ENCODE measurements at regions not wholly inside any gene's neighbourhood (a gene's known extent, or its start where the extent isn't known, plus 50 kb on each side); places are given as distances from the start of the nearest gene placed in this dataset.
"Not testable (repeated sequence)": the region's sequence is repeated elsewhere in the genome, so short reads cannot be mapped to it uniquely, and the experiment has no call there.

- H3K27me3 ChIP-seq (replicated peaks); H3K27ac ChIP-seq; H3K36me3 ChIP-seq; H3K9me3 ChIP-seq (replicated peaks); H3K4me1 ChIP-seq (replicated peaks); DNase-seq (ENCODE audit: low read depth in 1 of 2, low spot score in 2 of 2); H3K4me3 ChIP-seq: not testable (repeated sequence)
Observed at GRCh38 chr21:9943639-9944038, 577.7 kb upstream of the TPTE start.

GRCh38 chr21:9946057-9946456 is 575.3 kb upstream of the TPTE start:
- H3K4me1 ChIP-seq (replicated peaks); H3K27ac ChIP-seq; H3K4me3 ChIP-seq; H3K36me3 ChIP-seq; DNase-seq (ENCODE audit: low read depth in 1 of 2, low spot score in 2 of 2); H3K27me3 ChIP-seq (replicated peaks); H3K9me3 ChIP-seq (replicated peaks): not testable (repeated sequence)

DNA sequence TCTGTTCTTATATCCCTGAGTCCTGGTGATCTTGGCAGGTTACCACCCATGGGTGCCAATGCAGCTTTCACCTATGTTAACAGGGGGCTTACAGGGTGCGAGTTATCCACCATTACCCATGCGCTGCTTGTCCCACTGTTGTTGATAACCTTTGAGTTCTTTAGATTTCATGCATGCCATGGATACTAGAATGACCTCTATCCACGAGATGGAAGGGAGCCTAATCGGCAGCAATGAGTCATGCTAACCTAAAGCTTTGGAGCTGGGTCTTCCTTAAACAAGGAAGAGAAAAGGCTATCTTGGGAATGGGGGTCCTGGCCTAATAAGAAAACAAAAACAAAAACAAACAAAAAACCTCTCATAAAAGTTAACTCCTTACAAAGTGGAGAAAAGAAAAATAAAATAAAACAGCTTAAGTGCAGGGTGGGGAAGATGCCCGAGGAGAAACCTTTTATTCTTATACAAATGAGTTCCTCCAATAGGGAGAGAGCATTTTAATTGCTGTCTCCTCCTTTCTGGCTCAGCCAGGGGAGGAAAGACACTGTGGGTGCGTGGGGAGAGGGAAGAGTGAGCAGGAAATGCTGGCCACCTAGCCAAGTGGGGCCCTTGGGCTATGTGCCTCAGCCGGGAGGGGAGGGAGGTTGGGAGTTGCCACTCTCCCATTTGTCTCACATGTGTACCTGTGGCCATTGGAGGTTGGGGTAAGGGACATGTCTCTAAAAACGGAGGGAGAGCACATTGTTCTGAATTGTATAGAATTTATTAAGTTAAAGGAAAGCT is 571.7 kb upstream of the TPTE start:
- not testable (repeated sequence) for H3K4me3 ChIP-seq; H3K36me3 ChIP-seq; H3K4me1 ChIP-seq (replicated peaks); H3K27me3 ChIP-seq (replicated peaks); H3K27ac ChIP-seq; H3K9me3 ChIP-seq (replicated peaks); DNase-seq (ENCODE audit: low read depth in 1 of 2, low spot score in 2 of 2)

DNA sequence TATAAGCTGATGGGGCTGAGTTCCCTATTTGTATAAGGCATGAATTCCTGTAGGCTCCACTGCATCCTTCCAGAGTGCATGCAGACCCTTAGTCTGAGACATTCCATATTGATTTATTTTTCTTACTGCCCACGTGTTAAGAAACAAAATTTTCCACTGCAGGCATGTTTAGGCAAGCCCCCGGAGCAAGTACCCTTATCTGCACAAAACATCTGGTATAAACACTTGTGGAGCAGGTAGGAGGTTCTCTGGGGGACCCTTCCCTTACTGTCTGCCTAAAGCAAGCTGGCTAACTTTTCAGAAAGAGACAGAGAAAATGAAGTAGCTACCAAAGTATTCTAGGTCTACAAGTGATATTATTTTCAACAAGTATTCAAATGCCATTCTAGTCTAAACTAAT is 571.0 kb upstream of the TPTE start:
- DNase-seq (ENCODE audit: low read depth in 1 of 2, low spot score in 2 of 2); H3K36me3 ChIP-seq; H3K9me3 ChIP-seq (replicated peaks); H3K4me1 ChIP-seq (replicated peaks); H3K4me3 ChIP-seq; H3K27me3 ChIP-seq (replicated peaks); H3K27ac ChIP-seq: not testable (repeated sequence)

GRCh38 chr21:9958791-9959190 is 562.6 kb upstream of the TPTE start:
- not testable (repeated sequence) for H3K27me3 ChIP-seq (replicated peaks); DNase-seq (ENCODE audit: low read depth in 1 of 2, low spot score in 2 of 2)

DNA sequence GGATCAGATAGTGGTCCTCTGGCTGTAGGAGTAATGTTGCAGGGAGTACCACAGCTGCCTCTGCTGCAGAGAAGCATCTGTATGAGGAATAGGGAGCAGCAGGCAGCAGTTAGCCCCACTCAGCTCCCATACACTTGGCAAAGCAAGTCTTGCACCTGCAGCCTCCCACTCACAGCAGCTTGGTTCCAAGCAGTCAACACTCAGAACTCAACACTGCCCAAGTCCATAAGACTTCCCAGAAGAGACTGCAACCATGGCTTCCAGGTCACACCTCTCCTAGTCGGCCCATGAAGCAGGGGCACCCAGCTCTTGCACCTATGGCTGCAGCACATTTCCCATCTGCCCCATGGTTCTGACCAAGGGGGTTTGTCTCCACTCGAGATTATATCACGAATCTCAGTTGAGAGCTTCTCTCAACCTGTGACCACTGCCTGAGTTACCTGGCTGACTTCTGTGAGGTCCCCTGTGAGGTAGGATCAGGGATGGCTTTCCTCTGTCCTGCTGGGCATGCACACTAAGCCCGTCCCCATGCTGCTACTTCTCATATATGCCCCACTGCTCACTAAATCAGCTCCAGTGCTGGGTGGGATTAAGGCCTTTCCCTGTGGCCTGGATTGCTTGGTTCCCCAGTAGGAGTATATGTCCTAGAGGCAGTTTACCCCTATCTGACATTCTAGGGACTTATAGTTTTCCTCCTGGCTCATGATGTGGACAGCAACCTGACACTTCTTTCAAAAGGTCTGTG is 562.0 kb upstream of the TPTE start:
- H3K27ac ChIP-seq; H3K27me3 ChIP-seq (replicated peaks); H3K4me3 ChIP-seq; H3K9me3 ChIP-seq (replicated peaks); DNase-seq (ENCODE audit: low read depth in 1 of 2, low spot score in 2 of 2); H3K36me3 ChIP-seq; H3K4me1 ChIP-seq (replicated peaks): not testable (repeated sequence)

More at GRCh38 chr21:9958791-9959190, 562.6 kb upstream of the TPTE start:
- H3K27ac ChIP-seq; H3K4me1 ChIP-seq (replicated peaks); H3K9me3 ChIP-seq (replicated peaks); H3K4me3 ChIP-seq; H3K36me3 ChIP-seq: not testable (repeated sequence)

- not testable (repeated sequence) for H3K36me3 ChIP-seq; H3K4me3 ChIP-seq; H3K4me1 ChIP-seq (replicated peaks); H3K27ac ChIP-seq; H3K27me3 ChIP-seq (replicated peaks); DNase-seq (ENCODE audit: low read depth in 1 of 2, low spot score in 2 of 2); H3K9me3 ChIP-seq (replicated peaks)
Observed at GRCh38 chr21:9969399-9969798, 552.0 kb upstream of the TPTE start.

- not testable (repeated sequence) for H3K4me3 ChIP-seq; DNase-seq (ENCODE audit: low read depth in 1 of 2, low spot score in 2 of 2); H3K36me3 ChIP-seq; H3K9me3 ChIP-seq (replicated peaks); H3K27ac ChIP-seq; H3K27me3 ChIP-seq (replicated peaks); H3K4me1 ChIP-seq (replicated peaks)
Observed at GRCh38 chr21:9972018-9972417, 549.4 kb upstream of the TPTE start.

DNA sequence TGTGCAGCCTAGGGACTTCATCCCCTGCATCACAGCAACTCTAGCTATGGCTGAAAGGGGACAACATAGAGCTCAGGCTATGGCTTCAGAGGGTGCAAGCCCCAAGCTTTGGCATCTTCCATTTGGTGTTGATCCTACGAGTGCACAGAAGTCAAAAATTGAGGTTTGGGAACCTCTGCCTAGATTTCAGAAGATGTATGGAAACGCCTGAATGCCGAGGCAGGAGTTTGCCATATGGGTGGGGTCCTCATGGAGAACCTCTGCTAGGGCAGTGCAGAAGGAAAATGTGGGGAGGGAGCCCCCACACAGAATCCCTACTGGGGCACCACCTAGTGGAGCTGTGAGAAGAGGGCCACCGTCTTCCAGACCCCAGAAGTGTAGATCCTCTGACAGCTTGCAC is 543.0 kb upstream of the TPTE start:
- not testable (repeated sequence) for H3K4me1 ChIP-seq (replicated peaks); DNase-seq (ENCODE audit: low read depth in 1 of 2, low spot score in 2 of 2); H3K9me3 ChIP-seq (replicated peaks); H3K27ac ChIP-seq; H3K27me3 ChIP-seq (replicated peaks); H3K4me3 ChIP-seq; H3K36me3 ChIP-seq

DNA sequence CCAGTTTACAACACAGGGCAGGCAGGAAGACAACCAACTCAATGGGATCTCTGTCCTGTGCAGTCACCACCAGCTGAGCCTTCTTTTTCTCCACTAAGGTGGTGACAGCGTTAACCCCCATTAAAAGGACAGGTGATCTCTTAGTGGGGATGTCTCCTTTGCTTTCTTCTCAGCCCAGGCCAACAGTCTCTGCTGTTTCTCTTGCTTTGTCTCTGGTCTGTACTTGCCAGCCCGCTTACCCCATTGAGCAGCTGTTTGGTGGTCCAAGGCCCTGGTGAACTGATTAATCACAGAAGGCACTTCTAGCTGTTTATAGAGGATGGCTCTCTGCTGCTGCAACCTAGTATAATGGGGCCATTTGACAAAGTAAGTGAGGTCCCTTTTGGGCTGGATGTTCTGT is 523.9 kb upstream of the TPTE start:
- not testable (repeated sequence) for H3K4me3 ChIP-seq; H3K27me3 ChIP-seq (replicated peaks)

GRCh38 chr21:10002762-10003313 is 518.5 kb upstream of the TPTE start:
- not testable (repeated sequence) for H3K27ac ChIP-seq; H3K4me3 ChIP-seq; H3K9me3 ChIP-seq (replicated peaks); H3K27me3 ChIP-seq (replicated peaks); DNase-seq (ENCODE audit: low read depth in 1 of 2, low spot score in 2 of 2); H3K36me3 ChIP-seq; H3K4me1 ChIP-seq (replicated peaks)

More for the DNA sequence above, 523.9 kb upstream of the TPTE start:
- not testable (repeated sequence) for H3K27ac ChIP-seq; DNase-seq (ENCODE audit: low read depth in 1 of 2, low spot score in 2 of 2); H3K9me3 ChIP-seq (replicated peaks); H3K4me1 ChIP-seq (replicated peaks); H3K36me3 ChIP-seq

DNA sequence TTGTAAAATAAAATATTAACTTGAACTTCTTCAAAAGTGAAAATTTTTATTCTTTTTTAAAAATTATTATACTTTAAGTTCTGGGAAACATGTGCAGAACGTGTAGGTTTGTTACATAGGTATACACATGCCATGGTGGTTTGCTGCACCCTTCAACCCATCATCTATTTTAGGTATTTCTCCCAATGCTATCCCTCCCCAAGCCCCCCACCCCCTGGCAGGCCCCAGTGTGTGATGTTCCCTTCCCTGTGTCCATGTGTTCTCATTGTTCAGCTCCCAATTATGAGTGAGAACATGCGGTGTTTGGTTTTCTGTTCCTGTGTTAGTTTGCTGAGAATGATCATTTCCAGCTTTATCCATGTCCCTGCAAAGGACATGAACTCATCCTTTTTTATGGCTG is 515.6 kb upstream of the TPTE start:
- not testable (repeated sequence) for H3K36me3 ChIP-seq; H3K27ac ChIP-seq; H3K4me3 ChIP-seq; DNase-seq (ENCODE audit: low read depth in 1 of 2, low spot score in 2 of 2); H3K9me3 ChIP-seq (replicated peaks); H3K27me3 ChIP-seq (replicated peaks); H3K4me1 ChIP-seq (replicated peaks)

DNA sequence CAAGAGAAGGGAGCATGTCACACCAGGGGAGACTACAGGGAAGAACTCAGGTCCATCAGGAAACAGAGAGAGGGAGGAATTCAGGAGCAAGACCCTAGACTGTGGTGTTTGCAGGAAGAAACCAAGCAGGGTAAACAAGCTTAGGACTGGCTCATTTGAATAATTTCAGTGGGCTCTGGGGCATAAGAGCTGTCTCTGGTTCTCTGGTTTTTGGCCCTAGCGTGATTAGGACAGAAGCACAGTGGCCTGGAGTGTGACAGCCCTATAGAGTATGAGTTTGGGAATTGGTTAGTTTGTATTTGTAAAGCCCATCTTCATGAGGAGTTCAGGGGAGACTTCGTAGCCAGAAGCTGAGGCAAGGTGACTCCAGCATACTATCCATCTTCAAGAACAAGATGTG is 504.4 kb upstream of the TPTE start:
- H3K27me3 ChIP-seq (replicated peaks); H3K27ac ChIP-seq; H3K4me1 ChIP-seq (replicated peaks): not testable (repeated sequence)

DNA sequence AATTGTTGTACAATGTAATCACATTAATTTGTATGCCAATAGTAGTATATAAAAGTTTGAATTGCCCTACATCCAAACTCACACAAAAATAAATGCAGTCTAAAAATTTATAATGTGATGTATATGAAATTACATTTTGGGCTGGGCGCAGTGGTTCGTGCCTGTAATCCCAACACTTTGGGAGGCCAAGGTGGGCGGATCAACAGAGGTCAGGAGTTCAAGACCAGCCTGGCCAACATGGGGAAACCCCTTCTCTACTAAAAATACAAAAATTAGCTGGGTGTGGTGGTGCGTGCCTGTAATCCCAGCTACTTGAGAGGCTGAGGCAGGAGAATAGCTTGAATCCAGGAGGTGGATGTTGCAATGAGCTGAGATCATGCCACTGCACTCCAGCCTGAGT is 503.6 kb upstream of the TPTE start:
- H3K4me3 ChIP-seq; DNase-seq (ENCODE audit: low read depth in 1 of 2, low spot score in 2 of 2); H3K27ac ChIP-seq; H3K4me1 ChIP-seq (replicated peaks); H3K9me3 ChIP-seq (replicated peaks); H3K36me3 ChIP-seq; H3K27me3 ChIP-seq (replicated peaks): not testable (repeated sequence)

More for the DNA sequence above, 504.4 kb upstream of the TPTE start:
- not testable (repeated sequence) for H3K36me3 ChIP-seq; H3K4me3 ChIP-seq; DNase-seq (ENCODE audit: low read depth in 1 of 2, low spot score in 2 of 2); H3K9me3 ChIP-seq (replicated peaks)

All from SJSA1 (cell line).